ENCODE measurements at regions not wholly inside any gene's neighbourhood (a gene's known extent, or its start where the extent isn't known, plus 50 kb on each side); places are given as distances from the start of the nearest gene placed in this dataset.

DNA sequence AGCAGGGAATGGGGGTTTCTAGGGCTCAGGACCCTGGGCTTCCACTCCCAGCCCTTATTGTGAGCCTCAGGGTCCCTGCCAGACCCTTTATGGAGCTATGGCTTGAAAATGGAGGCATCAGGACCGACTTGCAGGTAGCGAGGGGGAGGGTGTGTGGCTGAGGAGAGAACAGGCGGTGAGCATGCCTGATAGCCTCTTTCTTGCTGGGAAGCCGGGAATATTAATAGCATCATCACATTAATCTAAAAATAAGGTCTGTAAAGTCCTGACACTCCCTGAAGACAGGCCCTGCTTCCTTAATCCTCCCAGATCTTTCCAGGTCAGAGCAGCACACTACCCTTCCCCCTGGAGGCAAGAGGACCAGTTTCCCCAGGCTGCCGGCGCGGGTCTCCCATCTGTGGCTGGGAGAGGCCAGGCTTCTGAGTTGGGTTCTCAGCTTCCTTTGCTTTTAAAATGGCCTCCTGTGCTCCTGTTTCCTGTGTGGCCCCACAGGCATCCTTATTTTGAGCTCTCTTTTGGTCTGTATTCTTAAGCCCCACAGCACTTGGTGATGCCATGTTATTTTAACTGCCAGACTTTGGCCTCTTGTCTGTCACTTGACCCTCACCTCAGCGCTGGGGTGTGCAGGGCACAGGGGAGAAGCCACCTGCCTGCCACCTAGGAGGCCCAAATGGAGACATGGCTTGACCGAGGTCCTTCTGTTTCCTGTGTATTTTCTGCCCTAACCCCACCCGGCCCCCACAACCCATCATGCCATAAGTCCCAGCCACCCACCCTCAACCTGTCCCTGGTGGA lies 185.0 kb upstream of the TOPAZ1 start:
- FAIRE-seq: no peak
- TF ChIP-seq, protein P1, sequence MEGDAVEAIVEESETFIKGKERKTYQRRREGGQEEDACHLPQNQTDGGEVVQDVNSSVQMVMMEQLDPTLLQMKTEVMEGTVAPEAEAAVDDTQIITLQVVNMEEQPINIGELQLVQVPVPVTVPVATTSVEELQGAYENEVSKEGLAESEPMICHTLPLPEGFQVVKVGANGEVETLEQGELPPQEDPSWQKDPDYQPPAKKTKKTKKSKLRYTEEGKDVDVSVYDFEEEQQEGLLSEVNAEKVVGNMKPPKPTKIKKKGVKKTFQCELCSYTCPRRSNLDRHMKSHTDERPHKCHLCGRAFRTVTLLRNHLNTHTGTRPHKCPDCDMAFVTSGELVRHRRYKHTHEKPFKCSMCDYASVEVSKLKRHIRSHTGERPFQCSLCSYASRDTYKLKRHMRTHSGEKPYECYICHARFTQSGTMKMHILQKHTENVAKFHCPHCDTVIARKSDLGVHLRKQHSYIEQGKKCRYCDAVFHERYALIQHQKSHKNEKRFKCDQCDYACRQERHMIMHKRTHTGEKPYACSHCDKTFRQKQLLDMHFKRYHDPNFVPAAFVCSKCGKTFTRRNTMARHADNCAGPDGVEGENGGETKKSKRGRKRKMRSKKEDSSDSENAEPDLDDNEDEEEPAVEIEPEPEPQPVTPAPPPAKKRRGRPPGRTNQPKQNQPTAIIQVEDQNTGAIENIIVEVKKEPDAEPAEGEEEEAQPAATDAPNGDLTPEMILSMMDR (IDR thresholded peaks at IDR 0.05; ENCODE audit: insufficient read depth, missing control alignments): no peak
- no peak for DNase-seq (ENCODE audit: insufficient read length, low spot score)

DNA sequence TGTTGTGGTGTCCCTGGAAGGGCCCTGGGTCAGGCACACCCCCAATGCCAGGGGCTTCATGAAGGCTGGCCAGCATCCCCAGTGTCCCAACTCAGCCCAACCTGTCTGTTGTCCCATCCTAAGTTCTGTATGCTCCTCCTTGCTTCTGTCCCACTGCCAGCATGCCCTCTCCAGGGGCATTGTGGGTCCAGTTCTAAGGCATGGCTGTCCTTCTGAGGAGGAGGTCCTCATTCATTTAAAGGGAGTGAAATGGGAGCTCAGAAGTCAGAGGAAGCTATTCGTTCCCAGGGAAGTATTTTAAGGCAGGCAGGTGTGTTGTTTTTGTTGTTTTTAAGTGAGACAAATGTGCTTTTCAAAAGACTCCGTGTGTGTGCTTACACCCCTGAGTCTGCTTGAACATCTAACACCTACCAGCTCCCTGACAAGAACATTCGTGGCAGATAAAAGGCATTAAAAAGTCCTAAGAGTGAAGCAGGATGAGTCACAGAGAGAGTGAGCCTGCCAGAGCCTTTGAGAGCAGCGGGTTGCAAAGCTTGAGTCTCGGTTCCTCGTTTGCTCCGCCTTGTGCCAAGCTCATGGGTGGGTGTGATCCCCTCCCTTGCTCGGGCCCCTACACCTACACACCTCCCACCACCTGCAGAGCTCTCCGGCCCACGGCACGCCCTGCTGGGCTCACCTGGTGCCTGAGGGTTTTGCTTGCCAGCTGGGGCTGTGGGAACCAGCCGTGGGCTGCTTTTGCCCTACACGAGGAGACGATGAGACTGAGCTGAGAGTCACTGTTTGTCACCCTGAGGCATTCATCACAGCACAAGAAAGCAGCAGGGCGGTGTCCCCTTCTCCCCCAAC lies 183.4 kb upstream of the TOPAZ1 start:
- DNase-seq (ENCODE audit: insufficient read length, low spot score) (no peak), FAIRE-seq (no peak)
- TF ChIP-seq, protein P1 (IDR thresholded peaks at IDR 0.05; ENCODE audit: insufficient read depth, missing control alignments): no peak

DNA sequence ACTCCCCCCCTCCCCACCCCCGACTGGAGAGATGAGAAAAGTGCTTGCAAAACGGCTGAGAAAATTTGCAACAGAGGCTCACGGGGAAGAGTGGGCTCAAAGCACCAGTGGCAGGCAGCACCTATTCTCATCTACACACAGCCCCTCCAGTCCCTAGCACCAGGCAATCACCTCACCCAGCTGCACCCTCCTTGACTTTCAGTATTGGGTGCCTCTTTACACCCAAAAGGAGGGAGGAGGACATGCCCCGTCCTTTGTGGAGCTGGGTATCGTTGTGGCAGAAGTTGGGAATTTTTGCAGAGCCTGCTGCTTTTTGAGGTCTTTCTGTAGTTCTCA lies 182.8 kb upstream of the TOPAZ1 start:
- TF ChIP-seq, protein P1 (IDR thresholded peaks at IDR 0.05; ENCODE audit: insufficient read depth, missing control alignments): no peak
- no peak for FAIRE-seq

DNA sequence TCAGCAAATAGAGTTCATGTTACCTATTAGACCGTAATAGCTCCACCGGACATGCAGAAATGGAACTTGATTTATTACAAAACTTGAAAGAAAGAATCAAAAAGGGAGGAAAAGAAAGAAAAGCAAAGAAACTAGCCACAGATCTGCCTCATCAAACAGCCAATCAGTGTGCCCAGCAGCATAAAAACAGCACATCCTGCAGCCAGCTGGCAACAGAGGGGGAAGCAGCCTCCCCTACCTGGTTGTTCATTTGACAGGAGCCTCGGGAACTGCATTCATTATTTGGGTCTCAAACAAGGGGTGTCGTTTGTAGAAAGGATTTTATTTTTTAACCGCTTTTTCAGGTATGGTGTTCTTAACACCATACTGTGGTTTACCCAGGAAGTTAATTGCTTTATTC lies 181.5 kb upstream of the TOPAZ1 start:
- TF ChIP-seq, protein P1 (IDR thresholded peaks at IDR 0.05; ENCODE audit: insufficient read depth, missing control alignments): no peak
- no peak for DNase-seq (ENCODE audit: insufficient read length, low spot score)
- FAIRE-seq: no peak

More for the DNA sequence above, 182.8 kb upstream of the TOPAZ1 start:
- DNase-seq (ENCODE audit: insufficient read length, low spot score): no peak

DNA sequence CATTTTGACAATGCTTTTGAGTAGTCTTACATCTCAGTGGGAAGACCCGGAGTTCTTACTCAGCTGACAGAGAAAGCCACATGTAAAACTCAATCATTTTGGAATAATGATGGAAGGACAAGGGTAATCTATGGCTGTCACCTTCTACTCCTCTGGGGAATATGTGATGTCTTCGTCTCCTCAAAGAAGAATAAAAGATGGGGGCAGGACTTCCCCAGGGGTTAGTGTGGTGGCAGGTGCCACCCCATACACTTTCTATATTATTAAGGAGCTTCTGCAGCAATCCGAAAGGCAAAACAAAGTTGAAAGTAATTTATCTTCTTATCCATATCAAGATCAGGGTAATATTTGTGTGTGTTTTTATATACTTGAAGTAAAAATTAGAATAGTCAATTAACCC lies 180.4 kb upstream of the TOPAZ1 start:
- TF ChIP-seq, protein P1 (IDR thresholded peaks at IDR 0.05; ENCODE audit: insufficient read depth, missing control alignments): no peak
- DNase-seq (ENCODE audit: insufficient read length, low spot score): no peak
- no peak for FAIRE-seq

DNA sequence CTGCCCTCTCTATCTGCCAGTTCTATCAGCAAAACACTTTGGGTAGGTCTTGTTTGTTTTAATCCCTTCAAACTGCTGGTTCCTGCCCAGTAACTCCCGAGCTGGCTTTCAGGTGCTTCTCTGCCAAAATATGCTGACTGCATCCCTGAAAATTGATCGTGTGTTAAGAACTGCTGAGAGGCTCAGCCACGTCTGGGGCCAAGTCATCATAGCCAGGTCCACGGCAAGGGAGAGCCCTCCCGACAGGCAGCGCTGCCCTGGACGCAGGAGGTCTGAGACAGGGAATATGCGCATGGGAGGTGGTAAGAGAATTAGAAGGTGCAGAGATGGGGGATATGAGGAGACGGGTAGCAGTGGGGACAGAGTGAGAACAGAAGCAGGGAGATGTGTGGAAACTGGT lies 179.7 kb upstream of the TOPAZ1 start:
- no peak for DNase-seq (ENCODE audit: insufficient read length, low spot score)
- TF ChIP-seq, protein P1 (IDR thresholded peaks at IDR 0.05; ENCODE audit: insufficient read depth, missing control alignments): no peak
- FAIRE-seq: no peak

Measured in D721Med (cell line).